Smooth muscle cell (in vitro differentiated cells): ENCODE measurements at regions not wholly inside any gene's neighbourhood (a gene's known extent, or its start where the extent isn't known, plus 50 kb on each side); places are given as distances from the start of the nearest gene placed in this dataset.

Experiments used
- DNase-seq: peaks from one replicate; lab custom pipeline; 2025; ENCODE audit not compliant: unreplicated experiment; lab: John Stamatoyannopoulos, UW
- H2AFZ ChIP-seq: fragments of 200-600 bp; sonication (generic); 2 replicates; pipeline ENCODE4 v1.6.0; 2016; ENCODE audit warnings: antibody characterized with exemption, low read depth, mild to moderate bottlenecking
- H3F3A ChIP-seq: fragments of 200-600 bp; sonication (generic); 2 replicates; pipeline ENCODE4 v1.6.0; 2017; ENCODE audit warnings: antibody characterized with exemption, low read depth
- H3K27ac ChIP-seq: fragments of 200-600 bp; sonication (generic); 2 replicates; pipeline ENCODE4 v1.5.1; 2016; ENCODE audit warnings: low read depth, mild to moderate bottlenecking
- H3K27me3 ChIP-seq: fragments of 200-600 bp; sonication (generic); 2 replicates; pipeline ENCODE4 v1.6.1; 2016; ENCODE audit warnings: low read depth, mild to moderate bottlenecking
- H3K36me3 ChIP-seq: fragments of 200-600 bp; sonication (generic); 2 replicates; pipeline ENCODE4 v1.5.1; 2016; ENCODE audit warnings: low read depth
- H3K4me1 ChIP-seq: fragments of 200-600 bp; sonication (generic); 2 replicates; pipeline ENCODE4 v1.5.1; 2016; ENCODE audit warnings: low read depth
- H3K4me2 ChIP-seq: fragments of 200-600 bp; sonication (generic); 2 replicates; pipeline ENCODE4 v1.6.0; 2016; ENCODE audit warnings: mild to moderate bottlenecking
- H3K4me3 ChIP-seq: fragments of 200-600 bp; sonication (generic); 2 replicates; pipeline ENCODE4 v1.5.1; 2016; ENCODE audit warnings: mild to moderate bottlenecking
- H3K79me2 ChIP-seq: fragments of 200-600 bp; sonication (generic); 2 replicates; pipeline ENCODE4 v1.6.0; 2016; ENCODE audit warnings: low read depth, mild to moderate bottlenecking
- H3K9ac ChIP-seq: fragments of 200-600 bp; sonication (generic); 2 replicates; pipeline ENCODE4 v1.6.0; 2016; ENCODE audit warnings: low read depth
- H3K9me3 ChIP-seq: fragments of 200-600 bp; sonication (generic); replicated peaks from 2 replicates; pipeline ENCODE4 v1.5.1; 2016; ENCODE audit warnings: low read depth
- H4K20me1 ChIP-seq: fragments of 200-600 bp; sonication (generic); 2 replicates; pipeline ENCODE4 v1.6.0; 2016; ENCODE audit warnings: low read depth
- WGBS: methylation state at CpG from one replicate; pipeline ENCODE4 v1.1.7; 2016; ENCODE audit warnings: low lambda C conversion rate; 5-methylcytosine and 5-hydroxymethylcytosine counted together
- TF ChIP-seq, protein P1 (sequence below): fragments of 200-600 bp; sonication (generic); IDR thresholded peaks from 2 replicates; pipeline ENCODE4 v1.5.1; 2017; ENCODE audit warnings: borderline replicate concordance, mild to moderate bottlenecking, antibody characterized with exemption; ENCODE audit not compliant: insufficient read depth, poor library complexity, severe bottlenecking

DNA sequence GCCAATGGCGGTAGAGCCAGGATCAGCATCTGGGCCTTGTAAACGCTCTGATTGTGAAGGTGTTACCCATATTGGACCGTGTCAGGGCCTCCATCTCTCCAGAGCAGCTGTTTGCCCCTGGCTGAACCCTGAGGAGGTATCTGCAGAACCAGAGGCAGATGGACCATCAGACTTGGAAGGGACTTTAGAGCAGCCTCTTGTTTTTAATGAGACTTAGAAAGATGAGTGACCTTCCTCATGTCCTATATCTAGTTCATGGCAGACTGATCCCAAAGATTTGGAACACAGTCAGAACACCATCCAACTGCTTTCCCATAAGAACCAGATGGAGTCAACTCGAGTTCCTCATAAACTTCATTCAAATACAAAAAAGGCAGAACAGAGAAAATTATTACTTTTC lies 135.1 kb upstream of the MSX1 start:
- 88% methylated on average over 4 of the region's 4 CpGs for WGBS

DNA sequence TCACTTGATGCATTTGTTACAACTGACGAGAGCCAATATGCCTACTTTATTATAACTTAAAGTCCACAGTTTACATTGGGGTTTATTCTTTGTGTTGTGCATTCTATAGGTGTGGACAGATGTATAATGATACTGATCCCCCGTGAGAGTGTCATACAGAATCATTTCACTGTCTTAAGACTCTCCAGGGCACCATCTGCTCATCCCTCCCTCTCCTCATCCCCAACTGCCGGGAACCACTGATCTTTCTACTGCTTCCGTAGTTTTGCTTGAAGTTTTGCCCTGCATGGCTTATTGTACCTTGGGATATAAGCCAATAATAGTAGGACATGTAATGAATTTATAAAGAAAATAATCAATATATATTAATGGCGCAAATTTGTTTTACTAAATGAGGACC lies 137.8 kb upstream of the MSX1 start:
- no peaks in the 10 kb centered on the region for H4K20me1 ChIP-seq
- H3K36me3 ChIP-seq, result no peaks in the 10 kb centered on the region
- no peak for DNase-seq
- no peak overlapping the region for H3K9ac ChIP-seq
- H3K79me2 ChIP-seq, result no peaks in the 10 kb centered on the region
- H3K9me3 ChIP-seq, result no peaks in the 10 kb centered on the region
- TF ChIP-seq, protein P1, sequence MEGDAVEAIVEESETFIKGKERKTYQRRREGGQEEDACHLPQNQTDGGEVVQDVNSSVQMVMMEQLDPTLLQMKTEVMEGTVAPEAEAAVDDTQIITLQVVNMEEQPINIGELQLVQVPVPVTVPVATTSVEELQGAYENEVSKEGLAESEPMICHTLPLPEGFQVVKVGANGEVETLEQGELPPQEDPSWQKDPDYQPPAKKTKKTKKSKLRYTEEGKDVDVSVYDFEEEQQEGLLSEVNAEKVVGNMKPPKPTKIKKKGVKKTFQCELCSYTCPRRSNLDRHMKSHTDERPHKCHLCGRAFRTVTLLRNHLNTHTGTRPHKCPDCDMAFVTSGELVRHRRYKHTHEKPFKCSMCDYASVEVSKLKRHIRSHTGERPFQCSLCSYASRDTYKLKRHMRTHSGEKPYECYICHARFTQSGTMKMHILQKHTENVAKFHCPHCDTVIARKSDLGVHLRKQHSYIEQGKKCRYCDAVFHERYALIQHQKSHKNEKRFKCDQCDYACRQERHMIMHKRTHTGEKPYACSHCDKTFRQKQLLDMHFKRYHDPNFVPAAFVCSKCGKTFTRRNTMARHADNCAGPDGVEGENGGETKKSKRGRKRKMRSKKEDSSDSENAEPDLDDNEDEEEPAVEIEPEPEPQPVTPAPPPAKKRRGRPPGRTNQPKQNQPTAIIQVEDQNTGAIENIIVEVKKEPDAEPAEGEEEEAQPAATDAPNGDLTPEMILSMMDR, result no peak
- H3F3A ChIP-seq, result no peaks in the 10 kb centered on the region
- no peak overlapping the region for H3K27ac ChIP-seq
- H3K4me1 ChIP-seq, result no peaks in the 10 kb centered on the region
- no peak overlapping the region for H3K4me2 ChIP-seq
- H3K4me3 ChIP-seq, result no peak overlapping the region
- 93% methylated on average over 5 of the region's 5 CpGs for WGBS
- H2AFZ ChIP-seq, result no peak overlapping the region
- no peaks in the 10 kb centered on the region for H3K27me3 ChIP-seq

More for the DNA sequence above, 135.1 kb upstream of the MSX1 start:
- H3K27me3 ChIP-seq, result no peaks in the 10 kb centered on the region
- H3K4me2 ChIP-seq, result no peak overlapping the region
- no peak overlapping the region for H3K9ac ChIP-seq
- H3K4me1 ChIP-seq, result no peaks in the 10 kb centered on the region
- no peaks in the 10 kb centered on the region for H3K9me3 ChIP-seq
- H3K79me2 ChIP-seq, result no peaks in the 10 kb centered on the region
- no peaks in the 10 kb centered on the region for H3K36me3 ChIP-seq
- no peak overlapping the region for H2AFZ ChIP-seq
- DNase-seq, result no peak
- H3K27ac ChIP-seq, result no peak overlapping the region
- TF ChIP-seq, protein P1, result no peak
- no peak overlapping the region for H3K4me3 ChIP-seq
- H3F3A ChIP-seq, result no peaks in the 10 kb centered on the region
- H4K20me1 ChIP-seq, result no peaks in the 10 kb centered on the region

DNA sequence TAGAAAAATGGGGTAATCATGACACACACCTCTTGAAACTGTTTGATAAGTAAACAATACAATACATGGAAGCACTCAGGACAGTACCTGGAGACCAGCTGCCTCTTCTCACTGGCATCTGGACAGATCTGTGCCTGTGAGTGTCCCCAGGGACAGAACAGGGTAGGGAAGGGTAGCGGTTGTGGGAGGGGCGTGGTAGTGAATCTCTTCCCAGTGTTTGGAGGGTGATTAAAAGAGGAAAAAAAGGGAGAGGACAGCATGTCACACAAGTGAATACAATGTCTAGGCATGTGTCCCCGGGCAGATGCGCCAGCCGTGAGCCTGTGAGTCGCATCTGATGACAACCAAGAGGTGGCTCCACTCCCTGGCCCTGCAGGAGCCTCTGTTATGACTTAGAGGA lies 138.8 kb upstream of the MSX1 start:
- H3K27ac ChIP-seq, result no peak overlapping the region
- no peaks in the 10 kb centered on the region for H3K9me3 ChIP-seq
- no peaks in the 10 kb centered on the region for H3K36me3 ChIP-seq
- no peaks in the 10 kb centered on the region for H3K4me1 ChIP-seq
- no peak overlapping the region for H2AFZ ChIP-seq
- no peak overlapping the region for H3K4me2 ChIP-seq
- no peak overlapping the region for H3K9ac ChIP-seq
- no peak for DNase-seq
- no peaks in the 10 kb centered on the region for H3K79me2 ChIP-seq
- H3F3A ChIP-seq, result no peaks in the 10 kb centered on the region
- H3K27me3 ChIP-seq, result no peaks in the 10 kb centered on the region
- H3K4me3 ChIP-seq, result no peak overlapping the region
- 77% methylated on average over 6 of the region's 6 CpGs for WGBS
- TF ChIP-seq, protein P1, result no peak
- no peaks in the 10 kb centered on the region for H4K20me1 ChIP-seq

DNA sequence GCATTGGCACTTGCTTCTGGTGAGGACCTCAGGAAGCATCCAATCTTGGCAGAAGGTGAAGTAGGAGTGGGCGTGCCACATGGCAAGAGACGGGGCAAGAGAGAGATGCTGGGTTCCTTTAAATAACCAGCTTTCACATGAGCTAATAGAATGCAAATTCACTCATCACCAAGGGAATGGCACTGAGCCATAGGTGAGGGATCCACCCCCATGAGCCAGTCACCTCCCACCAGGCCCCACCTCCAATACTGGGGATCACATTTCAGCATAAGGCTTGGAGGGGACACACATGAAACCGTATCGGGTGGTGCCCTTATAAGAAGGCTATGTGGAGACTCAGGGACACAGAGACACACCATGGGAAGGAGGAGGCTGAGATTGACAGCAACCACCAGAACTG lies 140.0 kb upstream of the MSX1 start:
- Histone ChIP-seq H3F3A (no peaks in the 10 kb centered on the region), H3K36me3 (no peaks in the 10 kb centered on the region), H3K4me3 (no peak overlapping the region), H3K27ac (no peak overlapping the region), H2AFZ (no peak overlapping the region), H3K9me3 (no peaks in the 10 kb centered on the region), H3K79me2 (no peaks in the 10 kb centered on the region), H3K4me1 (no peaks in the 10 kb centered on the region), H3K4me2 (no peak overlapping the region), H3K27me3 (no peaks in the 10 kb centered on the region), H4K20me1 (no peaks in the 10 kb centered on the region), H3K9ac (no peak overlapping the region)
- no peak for DNase-seq
- 80% methylated on average over 4 of the region's 4 CpGs for WGBS
- TF ChIP-seq, protein P1, result no peak
